Amniotic stem cell (primary cell): ENCODE measurements at regions not wholly inside any gene's neighbourhood (a gene's known extent, or its start where the extent isn't known, plus 50 kb on each side); places are given as distances from the start of the nearest gene placed in this dataset.

ENCODE experiments used
- DNase-seq: peaks from one replicate; lab custom pipeline; 2025; lab: John Stamatoyannopoulos, UW

- DNase-seq = no peak
Observed at GRCh38 chr1:101316799-101317198, 80.0 kb downstream of the S1PR1 start.

- no peak for DNase-seq
Observed at GRCh38 chr1:101317590-101317989, 80.8 kb downstream of the S1PR1 start.

- DNase-seq = no peak
Observed at GRCh38 chr1:101323535-101323934, 86.7 kb downstream of the S1PR1 start.

- no peak for DNase-seq
Observed at GRCh38 chr1:101325144-101325543, 88.3 kb downstream of the S1PR1 start.

GRCh38 chr1:101330427-101331130, 93.8 kb downstream of the S1PR1 start:
- DNase-seq = no peak

- DNase-seq = no peak
Observed at GRCh38 chr1:101331794-101332193, 95.0 kb downstream of the S1PR1 start.

GRCh38 chr1:101332633-101333032, 95.8 kb downstream of the S1PR1 start:
- DNase-seq = no peak

GRCh38 chr1:101333186-101333585, 96.4 kb downstream of the S1PR1 start:
- no peak for DNase-seq

- DNase-seq = no peak
Observed at GRCh38 chr1:101337968-101338367, 101.1 kb downstream of the S1PR1 start.

GRCh38 chr1:101338714-101339430, 102.1 kb downstream of the S1PR1 start:
- DNase-seq = no peak

GRCh38 chr1:101344745-101345144, 107.9 kb downstream of the S1PR1 start:
- DNase-seq = no peak

GRCh38 chr1:101346419-101346818, 109.6 kb downstream of the S1PR1 start:
- DNase-seq = no peak

GRCh38 chr1:101356013-101356412, 119.2 kb downstream of the S1PR1 start:
- no peak for DNase-seq

- no peak for DNase-seq
Observed at GRCh38 chr1:101356604-101357443, 120.0 kb downstream of the S1PR1 start.

GRCh38 chr1:101357444-101357986, 120.7 kb downstream of the S1PR1 start:
- peak; percentile 12 for DNase-seq

GRCh38 chr1:101360506-101360905, 123.7 kb downstream of the S1PR1 start:
- DNase-seq = no peak

GRCh38 chr1:101363891-101364318, 127.1 kb downstream of the S1PR1 start:
- DNase-seq = no peak

GRCh38 chr1:101364370-101365120, 127.7 kb downstream of the S1PR1 start:
- no peak for DNase-seq

- no peak for DNase-seq
Observed at GRCh38 chr1:101365186-101365585, 128.4 kb downstream of the S1PR1 start.

- no peak for DNase-seq
Observed at GRCh38 chr1:101365878-101366277, 129.1 kb downstream of the S1PR1 start.

- DNase-seq = no peak
Observed at GRCh38 chr1:101366513-101367215, 129.8 kb downstream of the S1PR1 start.
